Keratinocyte (primary cell): ENCODE measurements at regions not wholly inside any gene's neighbourhood (a gene's known extent, or its start where the extent isn't known, plus 50 kb on each side); places are given as distances from the start of the nearest gene placed in this dataset.

Experiments
- DNase-seq: peaks from one replicate; pipeline ENCODE4 v3.0.0-alpha.2; 2011; ENCODE audit warnings: low read depth, missing footprints, low spot score
- FAIRE-seq: peaks from 2 replicates; lab custom pipeline; 2011; peaks lifted over from hg19 to GRCh38; lab: Jason Lieb, UNC
- H2AFZ ChIP-seq: 2 replicates; pipeline ENCODE4 v1.6.0; 2012; ENCODE audit warnings: low read length, control low read depth, inconsistent platforms; ENCODE audit not compliant: control insufficient read depth
- H3K27ac ChIP-seq: 2 replicates; pipeline ENCODE4 v1.5.1; 2011; ENCODE audit warnings: low read length; ENCODE audit not compliant: control insufficient read depth, insufficient read depth
- H3K27me3 ChIP-seq: 3 replicates; pipeline ENCODE4 v1.6.0; 2011; ENCODE audit warnings: low read length; ENCODE audit not compliant: control insufficient read depth, insufficient read depth; ENCODE audit errors: extremely low read depth
- H3K36me3 ChIP-seq, 2 experiments: 2 replicates in 1 of 2; 3 replicates in 1 of 2; pipeline ENCODE4 v1.5.1; 2011; ENCODE audit warnings: low read length in 2 of 2, mild to moderate bottlenecking in 1 of 2; ENCODE audit not compliant: control insufficient read depth in 2 of 2, insufficient read depth in 2 of 2; ENCODE audit errors: extremely low read depth in 1 of 2
- H3K4me1 ChIP-seq: 3 replicates; pipeline ENCODE4 v1.5.1; 2011; ENCODE audit warnings: low read length; ENCODE audit not compliant: control insufficient read depth, insufficient read depth; ENCODE audit errors: extremely low read depth
- H3K4me2 ChIP-seq: 3 replicates; pipeline ENCODE4 v1.6.0; 2011; ENCODE audit warnings: low read depth, low read length; ENCODE audit not compliant: control insufficient read depth, insufficient read depth; ENCODE audit errors: extremely low read depth
- H3K4me3 ChIP-seq, 3 experiments: fragments of 200-600 bp in 1 of 3; sonication (generic) in 1 of 3; 2 replicates in 2 of 3; 3 replicates in 1 of 3; pipeline ENCODE4 v1.5.1; 2011 to 2016; ENCODE audit warnings: low read length in 3 of 3, mild to moderate bottlenecking in 3 of 3, control low read depth in 2 of 3, inconsistent platforms in 1 of 3, low read depth in 1 of 3, mixed read lengths in 1 of 3, mixed run types in 1 of 3, moderate library complexity in 1 of 3; ENCODE audit not compliant: control insufficient read depth in 2 of 3, insufficient read depth in 2 of 3; ENCODE audit errors: extremely low read depth in 1 of 3
- H3K79me2 ChIP-seq: 2 replicates; pipeline ENCODE4 v1.6.0; 2012; ENCODE audit warnings: low read length; ENCODE audit not compliant: control insufficient read depth, insufficient read depth
- H3K9ac ChIP-seq: 3 replicates; pipeline ENCODE4 v1.6.0; 2011; ENCODE audit warnings: low read length; ENCODE audit not compliant: control insufficient read depth, insufficient read depth; ENCODE audit errors: extremely low read depth
- H3K9me1 ChIP-seq: 3 replicates; pipeline ENCODE4 v1.6.0; 2011; ENCODE audit warnings: low read length; ENCODE audit not compliant: control insufficient read depth, insufficient read depth; ENCODE audit errors: extremely low read depth
- H3K9me3 ChIP-seq: 2 replicates; pipeline ENCODE4 v1.5.1; 2012; ENCODE audit warnings: low read depth, low read length; ENCODE audit not compliant: control insufficient read depth
- H4K20me1 ChIP-seq: 3 replicates; pipeline ENCODE4 v1.6.0; 2011; ENCODE audit warnings: low read length; ENCODE audit not compliant: control insufficient read depth, insufficient read depth; ENCODE audit errors: extremely low read depth
- CTCF ChIP-seq, 3 experiments: IDR thresholded peaks in 1 of 3; conservative IDR thresholded peaks in 1 of 3; optimal IDR thresholded peaks in 1 of 3; 2 replicates in 2 of 3; 3 replicates in 1 of 3; pipeline versions ENCODE3 to v1.5.1; 2011; ENCODE audit warnings: low read length in 3 of 3, mild to moderate bottlenecking in 3 of 3, moderate library complexity in 2 of 3, control low read depth in 1 of 3, inconsistent platforms in 1 of 3; ENCODE audit not compliant: insufficient read depth in 2 of 3; ENCODE audit errors: extremely low read depth in 1 of 3
- EZH2 ChIP-seq: IDR thresholded peaks from one replicate; pipeline ENCODE4 v1.6.1; 2012; ENCODE audit warnings: inconsistent platforms, mild to moderate bottlenecking, low read length, moderate library complexity
- dilution Hi-C: fragments of 300-500 bp; cut with MboI; formaldehyde crosslinking; loops from one replicate; pipeline ENCODE4 v1.7.0; 2020; ENCODE audit warnings: low sequenced_read_pairs; ENCODE audit not compliant: extremely low pct_ligation_motif_present

DNA sequence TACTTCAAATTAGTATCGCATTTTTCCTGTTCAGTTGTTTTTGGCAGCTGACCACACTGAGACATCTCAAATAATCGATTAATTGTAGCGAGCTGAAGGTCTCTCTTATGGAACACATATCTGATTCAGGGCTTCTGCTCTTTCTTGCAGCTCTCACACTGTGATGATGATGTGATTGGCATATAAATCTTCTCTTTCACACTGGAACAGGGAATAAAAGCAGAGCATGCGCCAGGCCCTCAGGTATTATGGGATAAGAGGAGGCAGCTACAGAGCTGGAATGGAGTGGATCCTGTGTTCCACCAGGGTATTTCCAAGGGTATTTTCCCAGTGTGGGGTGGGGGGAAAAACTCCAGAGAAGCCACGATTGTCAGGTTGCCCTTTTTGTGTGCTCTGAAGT, 265.4 kb upstream of the CASK start:
- Histone ChIP-seq H3K27ac (no peak overlapping the region), H3K36me3 (no peaks in the 10 kb centered on the region), H3K27me3 (peaks cover 3% of the 10 kb centered on the region), H2AFZ (no peak overlapping the region), H3K9me1 (no peaks in the 10 kb centered on the region), H3K4me2 (no peak overlapping the region), H3K9ac (no peak overlapping the region), H3K9me3 (no peaks in the 10 kb centered on the region), H3K79me2 (no peaks in the 10 kb centered on the region), H4K20me1 (no peaks in the 10 kb centered on the region), H3K4me3 (no peak overlapping the region), H3K4me1 (no peaks in the 10 kb centered on the region)
- no peak for DNase-seq
- TF ChIP-seq CTCF (optimal IDR thresholded peaks at IDR 0.05 in 1 of 3, IDR thresholded peaks at IDR 0.05 in 1 of 3, conservative IDR thresholded peaks at IDR 0.05 in 1 of 3; ENCODE audit: extremely low read depth in 1 of 3, insufficient read depth in 2 of 3, low read length in 3 of 3) (no peak), EZH2 (no peak)
- FAIRE-seq, result no peak
- dilution Hi-C loops, result no loop called here

GRCh38 chrX:42176789-42177188, 253.4 kb upstream of the CASK start:
- Histone ChIP-seq H3K4me1 (no peaks in the 10 kb centered on the region), H3K9me1 (no peaks in the 10 kb centered on the region), H2AFZ (no peak overlapping the region), H3K9me3 (no peaks in the 10 kb centered on the region), H3K27ac (no peak overlapping the region), H3K4me2 (no peak overlapping the region), H3K4me3 (no peak overlapping the region), H3K9ac (no peak overlapping the region), H4K20me1 (no peaks in the 10 kb centered on the region), H3K79me2 (no peaks in the 10 kb centered on the region), H3K36me3 (no peaks in the 10 kb centered on the region), H3K27me3 (no peaks in the 10 kb centered on the region)
- no peak for DNase-seq
- no peak for FAIRE-seq
- dilution Hi-C loops, result no loop called here
- peak in 1 of 3 experiments; percentile 2 for TF ChIP-seq CTCF (optimal IDR thresholded peaks at IDR 0.05 in 1 of 3, IDR thresholded peaks at IDR 0.05 in 1 of 3, conservative IDR thresholded peaks at IDR 0.05 in 1 of 3; ENCODE audit: extremely low read depth in 1 of 3, insufficient read depth in 2 of 3, low read length in 3 of 3)
- TF ChIP-seq EZH2, result no peak
